ENCODE measurements at regions not wholly inside any gene's neighbourhood (a gene's known extent, or its start where the extent isn't known, plus 50 kb on each side); places are given as distances from the start of the nearest gene placed in this dataset.

DNA sequence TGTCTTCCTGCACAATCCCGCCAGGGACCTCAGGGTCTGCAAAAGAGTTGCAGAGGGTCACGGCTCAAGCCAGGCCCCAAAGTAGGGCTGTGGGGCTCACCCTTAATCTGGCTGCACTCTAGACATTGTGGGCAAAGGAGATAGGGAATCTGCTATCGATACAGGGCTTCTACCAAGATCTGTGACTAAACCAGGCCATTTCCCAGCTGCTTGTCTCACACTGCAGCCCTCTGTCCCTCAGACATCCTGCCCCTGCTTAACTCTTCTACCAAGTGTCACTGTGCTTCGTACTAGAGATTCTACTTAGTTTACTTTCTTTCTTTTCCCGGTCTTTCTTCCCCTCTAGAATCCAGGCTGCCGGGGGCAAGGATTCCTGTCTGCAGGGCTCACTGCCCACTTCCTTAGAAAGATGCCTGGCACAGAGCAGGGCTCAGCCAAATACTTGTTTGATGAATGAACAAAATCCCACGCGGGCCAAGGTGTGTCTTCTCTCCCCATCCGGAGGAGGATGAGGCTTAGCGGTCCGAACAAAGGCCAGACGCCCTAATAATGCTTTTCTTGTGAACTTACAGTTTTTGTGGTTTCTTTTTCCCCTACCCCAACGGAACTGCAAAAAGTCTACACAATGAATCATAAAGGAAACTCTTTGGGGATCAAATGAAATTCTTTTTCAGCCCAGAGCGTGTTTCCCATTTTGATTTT is 61.3 kb upstream of the ANO1 start:
- ATAC-seq: no peak
- FAIRE-seq: no peak
- H3K36me3 ChIP-seq (replicated peaks in 1 of 2; ENCODE audit: control insufficient read depth in 1 of 2, insufficient read depth in 2 of 2, low read length in 2 of 2): no peaks in the 10 kb centered on the region

DNA sequence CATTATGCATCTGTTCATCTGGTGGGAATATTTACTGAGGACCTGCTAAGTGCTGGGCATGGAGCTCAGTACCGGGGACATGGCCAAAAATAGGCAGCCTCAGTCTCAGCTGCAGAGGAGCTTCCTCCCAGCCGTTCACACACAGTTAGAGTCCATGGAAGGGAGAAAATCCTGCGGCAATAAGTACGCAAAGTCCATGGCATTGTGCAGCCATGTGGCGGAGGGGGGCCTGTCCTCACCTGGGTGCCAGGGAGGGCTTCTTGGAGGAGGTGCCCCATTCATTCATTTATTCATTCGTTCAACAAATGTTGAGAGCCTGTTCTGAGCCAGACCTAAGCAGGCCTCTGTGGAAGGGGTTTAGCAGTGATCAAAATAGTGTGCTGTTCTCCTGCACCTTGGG is 59.3 kb upstream of the ANO1 start:
- Histone ChIP-seq H3K9me3 (ENCODE audit: low read length) (no peaks in the 10 kb centered on the region), H3K36me3 (replicated peaks in 1 of 2; ENCODE audit: control insufficient read depth in 1 of 2, insufficient read depth in 2 of 2, low read length in 2 of 2) (no peaks in the 10 kb centered on the region), H3K27me3 (ENCODE audit: control insufficient read depth in 1 of 2, insufficient read depth in 2 of 2, low read length in 2 of 2) (peaks cover 5 to 59% of the 10 kb centered on the region in 2 experiments; a peak in 4 of 5 replicates), H3K4me2 (ENCODE audit: low read depth, low read length) (no peak overlapping the region), H3K27ac (ENCODE audit: extremely low read length, insufficient read depth, low read length) (no peak overlapping the region), H2AFZ (ENCODE audit: low read length) (no peak overlapping the region), H4K20me1 (ENCODE audit: insufficient read depth, low read length) (0 out of 2 replicates have a peak, but pooled peaks cover 4% of the 10 kb centered on the region), H3K4me1 (ENCODE audit: insufficient read depth, low read length) (no peaks in the 10 kb centered on the region), H3K9ac (ENCODE audit: insufficient read depth, low read depth, low read length) (no peak overlapping the region), H3K4me3 (replicated peaks in 1 of 3; ENCODE audit: insufficient read depth in 1 of 3, low read depth in 2 of 3, low read length in 3 of 3) (no peak overlapping the region), H3K79me2 (ENCODE audit: insufficient read depth, low read length) (no peaks in the 10 kb centered on the region)
- TF ChIP-seq ZNF547 (CRISPR knock-in tag; IDR thresholded peaks at IDR 0.05) (no peak), ZNF761 (CRISPR knock-in tag; conservative IDR thresholded peaks at IDR 0.05) (no peak)
- ChIA-PET POLR2A (no interaction called here), CTCF (ENCODE audit: low intra/inter-chr PET ratio, low total read pairs) (no interaction called here)
- 39% methylated on average over 6 of the region's 6 CpGs for WGBS (ENCODE audit: low lambda C conversion rate)
- FAIRE-seq (no peak), DNase-seq (ENCODE audit: low spot score) (no peak), ATAC-seq (no peak)
- BruUV-seq (replicated peaks): no TSS peak
- in situ Hi-C loops (cut with HindIII; ENCODE audit: extremely low pct_ligation_motif_present, low pct_unique_long_range_greater_than_20kb): no loop called here
- intact Hi-C loops (cut with micrococcal nuclease; ENCODE audit: unreplicated experiment): no loop called here

More for the DNA sequence above, 61.3 kb upstream of the ANO1 start:
- in situ Hi-C loops (cut with HindIII; ENCODE audit: extremely low pct_ligation_motif_present, low pct_unique_long_range_greater_than_20kb) (no loop called here), intact Hi-C loops (cut with micrococcal nuclease; ENCODE audit: unreplicated experiment) (no loop called here)
- Histone ChIP-seq H4K20me1 (ENCODE audit: insufficient read depth, low read length) (0 out of 2 replicates have a peak, but pooled peaks cover 4% of the 10 kb centered on the region), H3K27me3 (ENCODE audit: control insufficient read depth in 1 of 2, insufficient read depth in 2 of 2, low read length in 2 of 2) (peaks cover 4 to 47% of the 10 kb centered on the region in 2 experiments; a peak in 4 of 5 replicates), H3K9ac (ENCODE audit: insufficient read depth, low read depth, low read length) (no peak overlapping the region), H3K4me3 (replicated peaks in 1 of 3; ENCODE audit: insufficient read depth in 1 of 3, low read depth in 2 of 3, low read length in 3 of 3) (no peak overlapping the region), H2AFZ (ENCODE audit: low read length) (no peak overlapping the region), H3K27ac (ENCODE audit: extremely low read length, insufficient read depth, low read length) (no peak overlapping the region), H3K4me2 (ENCODE audit: low read depth, low read length) (no peak overlapping the region), H3K9me3 (ENCODE audit: low read length) (no peaks in the 10 kb centered on the region), H3K4me1 (ENCODE audit: insufficient read depth, low read length) (no peaks in the 10 kb centered on the region), H3K79me2 (ENCODE audit: insufficient read depth, low read length) (no peaks in the 10 kb centered on the region)
- TF ChIP-seq RBAK (CRISPR knock-in tag; IDR thresholded peaks at IDR 0.05): no peak
- no peak for TF ChIP-seq ZFP82 (CRISPR knock-in tag; IDR thresholded peaks at IDR 0.05; ENCODE audit: borderline replicate concordance)
- no peak for TF ChIP-seq FLYWCH1 (CRISPR knock-in tag; IDR thresholded peaks at IDR 0.05)
- TF ChIP-seq PAF1 (CRISPR knock-in tag; IDR thresholded peaks at IDR 0.05): no peak
- no peak for TF ChIP-seq EP300 (IDR thresholded peaks at IDR 0.05; ENCODE audit: low read depth in 2 of 2, low read length in 2 of 2)
- TF ChIP-seq EP300 (CRISPR knock-in tag; IDR thresholded peaks at IDR 0.05; ENCODE audit: borderline replicate concordance): no peak
- no peak for TF ChIP-seq ZNF720 (CRISPR knock-in tag; IDR thresholded peaks at IDR 0.05)
- TF ChIP-seq MAFG (CRISPR knock-in tag; IDR thresholded peaks at IDR 0.05): no peak
- POLR2A ChIA-PET: no interaction called here
- CTCF ChIA-PET (ENCODE audit: low intra/inter-chr PET ratio, low total read pairs): no interaction called here
- BruUV-seq (replicated peaks): no TSS peak
- WGBS (ENCODE audit: low lambda C conversion rate): 21% methylated on average over 12 of the region's 14 CpGs
- no peak for DNase-seq (ENCODE audit: low spot score)

Data from HepG2 (cell line).